Gastrocnemius medialis (tissue), 4 donors: ENCODE measurements at regions not wholly inside any gene's neighbourhood (a gene's known extent, or its start where the extent isn't known, plus 50 kb on each side); places are given as distances from the start of the nearest gene placed in this dataset.

Experiments
- CTCF ChIP-seq, 5 experiments: fragments of 450-650 bp in 3 of 5; fragments of 200-600 bp in 2 of 5; sonication (generic) in 2 of 5; IDR thresholded peaks in 4 of 5; conservative IDR thresholded peaks in 1 of 5; 1 replicate in 4 of 5; 2 replicates in 1 of 5; pipeline ENCODE4 v1.5.1; 2016 to 2019; ENCODE audit warnings: antibody characterized with exemption in 5 of 5, mild to moderate bottlenecking in 3 of 5, moderate library complexity in 3 of 5
- POLR2A ChIP-seq, 2 donors: fragments of 450-650 bp; IDR thresholded peaks; one replicate each; pipeline ENCODE4 v1.6.1; 2017; ENCODE audit warnings: antibody characterized with exemption in 2 of 2, mild to moderate bottlenecking in 2 of 2, moderate library complexity in 2 of 2

GRCh38 chr20:4091490-4092479, 56.8 kb upstream of the SMOX start:
- TF ChIP-seq CTCF (IDR thresholded peaks at IDR 0.05 in 4 of 5, conservative IDR thresholded peaks at IDR 0.05 in 1 of 5) (peak in 2 of 5 experiments; percentile 50 to 66), POLR2A (IDR thresholded peaks at IDR 0.05) (no peak)
